ENCODE measurements at regions not wholly inside any gene's neighbourhood (a gene's known extent, or its start where the extent isn't known, plus 50 kb on each side); places are given as distances from the start of the nearest gene placed in this dataset.

DNA sequence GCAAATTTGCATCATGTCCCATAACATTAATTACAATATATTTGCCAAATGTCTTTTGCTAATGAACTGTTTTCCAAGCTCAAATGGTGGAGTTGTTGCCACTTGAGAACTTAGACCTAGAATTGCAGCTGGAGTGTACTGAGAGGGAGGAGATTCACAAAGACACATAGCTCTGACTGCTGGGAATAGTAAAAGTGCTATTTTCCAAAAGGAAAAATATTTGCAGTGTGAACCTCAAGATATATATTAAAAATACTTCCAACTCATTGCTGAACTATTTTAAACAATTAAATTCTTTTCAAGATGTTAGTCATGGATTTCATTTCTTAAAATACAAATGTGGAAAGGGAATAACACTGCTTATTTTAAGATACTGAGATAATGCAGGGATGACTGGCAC lies 666.8 kb upstream of the ARPP21 start:
- Histone ChIP-seq H3K27ac (ENCODE audit: insufficient read depth, low read depth, low read length, poor library complexity, severe bottlenecking) (no peak overlapping the region), H3K9me3 (ENCODE audit: control insufficient read depth, low read length) (no peaks in the 10 kb centered on the region), H3K4me3 (ENCODE audit: insufficient read depth, low read depth, low read length) (no peak overlapping the region), H3K36me3 (ENCODE audit: control insufficient read depth, insufficient read depth, low read length) (no peaks in the 10 kb centered on the region), H3K4me1 (ENCODE audit: control insufficient read depth, insufficient read depth, low read length) (no peaks in the 10 kb centered on the region), H3K27me3 (ENCODE audit: control insufficient read depth, insufficient read depth, low read length, poor library complexity, severe bottlenecking) (no peaks in the 10 kb centered on the region)

- Histone ChIP-seq H3K4me3 (ENCODE audit: insufficient read depth, low read depth, low read length) (no peak overlapping the region), H3K36me3 (ENCODE audit: control insufficient read depth, insufficient read depth, low read length) (no peaks in the 10 kb centered on the region), H3K9me3 (ENCODE audit: control insufficient read depth, low read length) (no peaks in the 10 kb centered on the region), H3K27me3 (ENCODE audit: control insufficient read depth, insufficient read depth, low read length, poor library complexity, severe bottlenecking) (no peaks in the 10 kb centered on the region), H3K27ac (ENCODE audit: insufficient read depth, low read depth, low read length, poor library complexity, severe bottlenecking) (no peak overlapping the region), H3K4me1 (ENCODE audit: control insufficient read depth, insufficient read depth, low read length) (no peaks in the 10 kb centered on the region)
- 82 to 100% methylated on average over 1 of the region's 1 CpG for WGBS, 2 experiments
Observed at GRCh38 chr3:34973586-34973985, 665.7 kb upstream of the ARPP21 start.

GRCh38 chr3:34983631-34984030 lies 655.7 kb upstream of the ARPP21 start:
- no peaks in the 10 kb centered on the region for H3K4me1 ChIP-seq (ENCODE audit: control insufficient read depth, insufficient read depth, low read length)
- no peaks in the 10 kb centered on the region for H3K27me3 ChIP-seq (ENCODE audit: control insufficient read depth, insufficient read depth, low read length, poor library complexity, severe bottlenecking)
- H3K36me3 ChIP-seq (ENCODE audit: control insufficient read depth, insufficient read depth, low read length): no peaks in the 10 kb centered on the region
- WGBS, 2 experiments: 89 to 100% methylated on average over 2 to 4 of the region's 4 CpGs
- H3K9me3 ChIP-seq (ENCODE audit: control insufficient read depth, low read length): no peaks in the 10 kb centered on the region
- H3K27ac ChIP-seq (ENCODE audit: insufficient read depth, low read depth, low read length, poor library complexity, severe bottlenecking): no peak overlapping the region
- no peak overlapping the region for H3K4me3 ChIP-seq (ENCODE audit: insufficient read depth, low read depth, low read length)

GRCh38 chr3:34988296-34988695 lies 651.0 kb upstream of the ARPP21 start:
- Histone ChIP-seq H3K27ac (ENCODE audit: insufficient read depth, low read depth, low read length, poor library complexity, severe bottlenecking) (no peak overlapping the region), H3K27me3 (ENCODE audit: control insufficient read depth, insufficient read depth, low read length, poor library complexity, severe bottlenecking) (no peaks in the 10 kb centered on the region)
- 96% methylated on average over 22 of the region's 22 CpGs for WGBS, 2 experiments

GRCh38 chr3:34995796-34996430 lies 643.4 kb upstream of the ARPP21 start:
- Histone ChIP-seq H3K27ac (ENCODE audit: insufficient read depth, low read depth, low read length, poor library complexity, severe bottlenecking) (no peak overlapping the region), H3K4me3 (ENCODE audit: insufficient read depth, low read depth, low read length) (no peak overlapping the region), H3K4me1 (ENCODE audit: control insufficient read depth, insufficient read depth, low read length) (no peaks in the 10 kb centered on the region), H3K27me3 (ENCODE audit: control insufficient read depth, insufficient read depth, low read length, poor library complexity, severe bottlenecking) (no peaks in the 10 kb centered on the region), H3K36me3 (ENCODE audit: control insufficient read depth, insufficient read depth, low read length) (no peaks in the 10 kb centered on the region), H3K9me3 (ENCODE audit: control insufficient read depth, low read length) (no peaks in the 10 kb centered on the region)
- 97 to 100% methylated on average over 1 to 2 of the region's 2 CpGs for WGBS, 2 experiments

More at GRCh38 chr3:34988296-34988695, 651.0 kb upstream of the ARPP21 start:
- no peak overlapping the region for H3K4me3 ChIP-seq (ENCODE audit: insufficient read depth, low read depth, low read length)
- H3K9me3 ChIP-seq (ENCODE audit: control insufficient read depth, low read length): no peaks in the 10 kb centered on the region
- no peaks in the 10 kb centered on the region for H3K4me1 ChIP-seq (ENCODE audit: control insufficient read depth, insufficient read depth, low read length)
- no peaks in the 10 kb centered on the region for H3K36me3 ChIP-seq (ENCODE audit: control insufficient read depth, insufficient read depth, low read length)

GRCh38 chr3:34998902-34999301 lies 640.4 kb upstream of the ARPP21 start:
- Histone ChIP-seq H3K4me1 (ENCODE audit: control insufficient read depth, insufficient read depth, low read length) (no peaks in the 10 kb centered on the region), H3K9me3 (ENCODE audit: control insufficient read depth, low read length) (no peaks in the 10 kb centered on the region), H3K27ac (ENCODE audit: insufficient read depth, low read depth, low read length, poor library complexity, severe bottlenecking) (no peak overlapping the region), H3K36me3 (ENCODE audit: control insufficient read depth, insufficient read depth, low read length) (no peaks in the 10 kb centered on the region), H3K27me3 (ENCODE audit: control insufficient read depth, insufficient read depth, low read length, poor library complexity, severe bottlenecking) (no peaks in the 10 kb centered on the region), H3K4me3 (ENCODE audit: insufficient read depth, low read depth, low read length) (no peak overlapping the region)
- 100% methylated on average over 1 of the region's 2 CpGs; no CpG with 5 or more reads in 1 of the 2 experiments for WGBS, 2 experiments

DNA sequence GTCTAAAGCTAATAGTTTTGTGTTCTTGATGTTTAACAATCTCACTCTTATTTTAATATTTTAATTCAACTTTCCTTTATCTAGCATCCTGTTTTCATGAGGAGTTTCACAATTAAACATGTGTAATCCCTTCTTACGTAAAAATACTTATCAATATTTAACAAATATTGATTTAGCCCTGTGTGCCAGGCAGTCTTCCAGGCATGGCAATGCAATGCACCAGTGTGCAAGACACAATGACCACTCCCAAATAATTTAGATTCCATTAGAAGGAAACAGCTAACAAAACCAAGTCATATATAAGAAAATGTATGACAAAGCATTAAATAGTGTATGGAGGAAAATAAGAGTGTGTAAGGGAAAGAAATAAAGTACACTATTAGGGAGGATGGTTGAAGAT lies 627.1 kb upstream of the ARPP21 start:
- Histone ChIP-seq H3K4me1 (ENCODE audit: control insufficient read depth, insufficient read depth, low read length) (no peaks in the 10 kb centered on the region), H3K27ac (ENCODE audit: insufficient read depth, low read depth, low read length, poor library complexity, severe bottlenecking) (no peak overlapping the region), H3K4me3 (ENCODE audit: insufficient read depth, low read depth, low read length) (no peak overlapping the region), H3K27me3 (ENCODE audit: control insufficient read depth, insufficient read depth, low read length, poor library complexity, severe bottlenecking) (no peaks in the 10 kb centered on the region), H3K9me3 (ENCODE audit: control insufficient read depth, low read length) (no peaks in the 10 kb centered on the region), H3K36me3 (ENCODE audit: control insufficient read depth, insufficient read depth, low read length) (no peaks in the 10 kb centered on the region)
- WGBS, 2 experiments: 100% methylated on average over 1 of the region's 1 CpG

DNA sequence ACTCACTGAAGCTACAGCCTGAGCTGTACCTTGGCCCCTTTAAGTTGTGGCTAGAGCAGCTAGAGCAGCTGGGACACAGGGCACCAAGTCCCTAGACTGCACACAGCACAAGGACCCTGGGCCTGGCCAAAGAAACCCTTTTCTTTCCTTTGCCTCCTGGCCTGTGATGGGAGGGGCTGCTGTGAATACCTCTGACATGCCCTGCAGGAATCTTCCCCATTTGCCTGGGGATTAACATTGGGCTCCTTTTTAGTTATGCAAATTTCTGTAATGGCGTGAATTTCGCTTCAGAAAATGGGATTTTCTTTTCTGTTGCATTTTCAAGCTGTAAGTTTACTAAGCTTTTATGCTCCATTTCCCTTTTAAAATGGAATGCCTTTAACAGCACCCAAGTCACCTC lies 611.2 kb upstream of the ARPP21 start:
- H3K27ac ChIP-seq (ENCODE audit: insufficient read depth, low read depth, low read length, poor library complexity, severe bottlenecking): no peak overlapping the region
- H3K27me3 ChIP-seq (ENCODE audit: control insufficient read depth, insufficient read depth, low read length, poor library complexity, severe bottlenecking): no peaks in the 10 kb centered on the region
- H3K4me1 ChIP-seq (ENCODE audit: control insufficient read depth, insufficient read depth, low read length): no peaks in the 10 kb centered on the region
- no peak overlapping the region for H3K4me3 ChIP-seq (ENCODE audit: insufficient read depth, low read depth, low read length)
- 85 to 90% methylated on average over 2 of the region's 2 CpGs for WGBS, 2 experiments
- H3K36me3 ChIP-seq (ENCODE audit: control insufficient read depth, insufficient read depth, low read length): no peaks in the 10 kb centered on the region
- peaks cover 3% of the 10 kb centered on the region for H3K9me3 ChIP-seq (ENCODE audit: control insufficient read depth, low read length)

- Histone ChIP-seq H3K27ac (ENCODE audit: insufficient read depth, low read depth, low read length, poor library complexity, severe bottlenecking) (no peak overlapping the region), H3K9me3 (ENCODE audit: control insufficient read depth, low read length) (no peaks in the 10 kb centered on the region), H3K4me3 (ENCODE audit: insufficient read depth, low read depth, low read length) (no peak overlapping the region), H3K36me3 (ENCODE audit: control insufficient read depth, insufficient read depth, low read length) (no peaks in the 10 kb centered on the region), H3K27me3 (ENCODE audit: control insufficient read depth, insufficient read depth, low read length, poor library complexity, severe bottlenecking) (no peaks in the 10 kb centered on the region), H3K4me1 (ENCODE audit: control insufficient read depth, insufficient read depth, low read length) (no peaks in the 10 kb centered on the region)
- 94 to 96% methylated on average over 2 of the region's 2 CpGs for WGBS, 2 experiments
Observed at GRCh38 chr3:35042210-35042991, 596.9 kb upstream of the ARPP21 start.

DNA sequence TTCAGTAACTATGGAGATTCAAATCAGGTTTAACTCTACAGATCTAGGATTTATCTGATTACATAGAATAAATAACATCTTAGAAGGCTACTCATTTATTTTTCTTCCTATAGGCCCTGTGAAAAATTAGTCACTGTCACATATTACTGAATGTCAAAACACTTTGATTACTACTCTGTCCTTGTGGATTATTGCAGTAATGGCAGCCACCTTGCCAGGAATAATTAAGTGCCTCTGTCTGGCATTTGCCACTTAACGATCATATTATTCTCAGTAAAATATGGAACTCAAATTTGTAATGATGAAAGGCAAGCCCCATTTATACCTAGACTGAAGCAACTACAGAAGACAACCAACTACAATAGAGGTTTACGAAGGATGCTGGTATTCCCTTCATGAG lies 596.3 kb upstream of the ARPP21 start:
- Histone ChIP-seq H3K36me3 (ENCODE audit: control insufficient read depth, insufficient read depth, low read length) (no peaks in the 10 kb centered on the region), H3K4me1 (ENCODE audit: control insufficient read depth, insufficient read depth, low read length) (no peaks in the 10 kb centered on the region), H3K9me3 (ENCODE audit: control insufficient read depth, low read length) (no peaks in the 10 kb centered on the region), H3K27me3 (ENCODE audit: control insufficient read depth, insufficient read depth, low read length, poor library complexity, severe bottlenecking) (no peaks in the 10 kb centered on the region), H3K27ac (ENCODE audit: insufficient read depth, low read depth, low read length, poor library complexity, severe bottlenecking) (no peak overlapping the region), H3K4me3 (ENCODE audit: insufficient read depth, low read depth, low read length) (no peak overlapping the region)
- 92 to 100% methylated on average over 2 of the region's 2 CpGs for WGBS, 2 experiments

Data from ectodermal cell (in vitro differentiated cells).